GM21786 (cell line): ENCODE measurements at regions not wholly inside any gene's neighbourhood (a gene's known extent, or its start where the extent isn't known, plus 50 kb on each side); places are given as distances from the start of the nearest gene placed in this dataset.

Experiments
- ATAC-seq: cut with Tn5 transposase; IDR thresholded peaks from one replicate; pipeline ENCODE4 v1.9.1; 2021; ENCODE audit not compliant: unreplicated experiment

GRCh38 chr2:6443061-6443823 is 422.5 kb downstream of the CMPK2 start:
- ATAC-seq = no peak

DNA sequence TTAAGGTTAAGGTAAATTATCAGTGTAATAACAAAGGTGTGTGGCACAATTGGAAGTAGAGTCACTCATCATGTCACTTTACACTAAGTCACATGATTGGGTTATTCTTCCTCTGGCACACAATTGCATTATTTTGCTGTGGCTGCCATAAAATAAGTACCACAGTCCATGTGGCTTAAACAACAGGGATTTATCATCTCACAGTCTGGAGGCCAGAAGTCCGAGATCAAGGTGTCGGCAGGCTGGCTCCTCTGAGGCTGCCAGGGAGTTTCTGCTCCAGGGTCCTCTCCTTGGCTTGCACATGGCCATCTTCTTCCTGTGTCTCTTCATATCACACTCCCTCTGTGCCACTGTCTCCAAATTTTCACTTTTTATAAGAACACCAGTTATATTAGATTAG is 421.2 kb downstream of the CMPK2 start:
- no peak for ATAC-seq

- no peak for ATAC-seq
Measured at GRCh38 chr2:6445156-6445555, 420.6 kb downstream of the CMPK2 start.

DNA sequence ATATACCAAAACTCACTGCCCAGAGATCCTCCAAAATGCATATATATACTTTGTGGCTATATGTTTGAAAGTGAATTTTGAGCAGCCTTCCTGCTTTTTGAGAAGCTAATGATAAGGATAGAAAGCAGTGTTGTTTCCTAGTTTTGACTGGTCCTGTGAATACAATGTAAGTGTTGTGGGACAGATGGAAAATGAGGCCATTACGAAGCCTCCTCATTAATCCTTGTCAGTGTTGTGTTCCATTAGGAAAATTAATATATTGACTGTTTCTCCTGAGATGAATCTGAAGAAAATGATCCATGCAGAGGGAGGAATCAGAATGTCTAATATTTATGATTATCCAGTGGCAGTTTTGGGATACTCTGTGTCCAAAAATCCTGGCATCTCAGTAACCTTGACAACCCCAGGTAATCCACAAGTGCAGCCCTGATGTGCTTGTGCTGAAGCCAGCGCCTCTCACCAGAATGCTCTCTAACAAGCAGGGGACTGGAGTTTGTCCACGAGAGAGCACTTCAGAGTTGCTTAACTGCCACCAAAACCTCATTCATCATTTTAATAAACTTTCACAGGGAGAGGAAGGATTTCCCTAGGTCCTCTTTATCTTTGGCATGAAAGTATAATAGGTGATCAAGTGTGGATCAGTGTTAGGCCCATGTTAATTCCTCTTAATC is 418.6 kb downstream of the CMPK2 start:
- ATAC-seq = no peak

DNA sequence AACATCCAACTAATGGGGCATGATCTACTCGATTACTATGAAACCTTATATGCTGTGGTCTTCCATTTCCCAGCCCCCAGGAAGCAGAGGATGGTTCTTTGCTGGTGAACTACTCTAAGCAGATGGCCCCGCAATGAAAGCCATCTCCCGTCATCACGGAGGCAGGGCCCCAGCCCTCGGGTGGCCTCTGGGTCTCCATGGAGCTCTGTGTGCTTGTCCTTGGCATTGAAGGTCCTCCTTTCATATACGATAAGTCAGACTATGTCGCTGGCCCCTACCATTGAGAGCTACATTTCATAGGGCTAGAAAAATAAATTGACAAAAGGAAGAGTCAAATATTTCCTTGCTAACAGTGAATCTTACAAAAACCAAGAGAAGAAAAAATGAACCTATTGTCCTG is 416.8 kb downstream of the CMPK2 start:
- ATAC-seq = no peak

DNA sequence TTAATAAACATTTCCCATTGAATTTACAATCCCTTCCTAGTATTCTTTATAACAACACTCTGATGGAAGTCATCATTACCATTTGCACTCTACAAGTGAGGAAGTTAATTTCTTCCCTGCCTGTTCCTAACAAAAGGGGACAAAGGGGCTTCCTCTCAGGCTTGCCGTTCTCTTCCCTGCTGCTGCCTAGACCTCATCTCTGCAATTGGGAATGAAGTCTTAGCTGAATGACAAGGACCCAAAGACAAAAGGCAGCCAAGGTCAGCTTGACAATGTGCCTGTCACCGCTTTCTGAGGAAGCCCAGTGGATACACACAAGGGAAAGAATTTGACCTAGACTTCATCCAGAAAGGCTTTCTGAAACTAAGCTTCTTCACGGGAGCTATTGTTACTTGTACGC is 416.4 kb downstream of the CMPK2 start:
- ATAC-seq = no peak

DNA sequence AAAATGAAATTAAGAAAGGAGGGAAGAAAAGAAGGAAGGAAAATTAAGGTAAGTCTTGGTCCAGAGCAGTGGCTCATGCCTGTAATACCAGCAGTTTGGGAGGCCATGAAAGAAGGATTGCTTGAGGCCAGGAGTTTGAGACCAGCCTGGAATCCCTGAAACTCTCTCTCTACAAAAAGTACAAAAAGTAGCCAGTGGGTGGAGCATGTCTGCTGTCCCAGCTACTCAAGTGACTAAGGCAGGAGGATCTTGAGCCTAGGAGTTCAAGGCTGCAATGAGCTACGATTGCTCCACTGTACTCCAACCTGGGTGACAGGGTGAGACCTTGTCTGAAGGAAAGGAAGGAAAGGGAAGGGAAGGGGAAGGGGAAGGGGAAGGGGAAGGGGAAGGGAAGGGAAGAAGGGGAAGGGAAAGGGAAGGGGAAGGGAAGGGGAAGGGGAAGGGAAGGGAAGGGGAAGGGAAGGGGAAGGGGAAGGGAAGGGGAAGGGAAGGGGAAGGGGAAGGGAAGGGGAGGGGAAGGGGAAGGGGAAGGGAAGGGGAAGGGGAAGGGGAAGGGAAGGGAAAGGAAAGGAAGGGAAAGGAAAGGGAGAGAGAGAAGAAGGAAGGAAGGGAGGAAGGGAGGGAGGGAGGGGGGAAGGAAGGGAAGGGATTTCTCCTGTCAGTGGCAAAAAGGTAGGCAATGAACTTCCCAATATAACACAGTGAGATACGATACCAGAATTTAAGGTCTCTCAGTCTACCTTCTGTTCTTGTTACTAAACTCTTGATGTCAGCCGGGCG is 412.8 kb downstream of the CMPK2 start:
- ATAC-seq = no peak

- ATAC-seq = no peak
Measured at GRCh38 chr2:6454286-6454990, 411.3 kb downstream of the CMPK2 start.

- ATAC-seq = no peak
Measured at GRCh38 chr2:6459138-6459537, 406.6 kb downstream of the CMPK2 start.

DNA sequence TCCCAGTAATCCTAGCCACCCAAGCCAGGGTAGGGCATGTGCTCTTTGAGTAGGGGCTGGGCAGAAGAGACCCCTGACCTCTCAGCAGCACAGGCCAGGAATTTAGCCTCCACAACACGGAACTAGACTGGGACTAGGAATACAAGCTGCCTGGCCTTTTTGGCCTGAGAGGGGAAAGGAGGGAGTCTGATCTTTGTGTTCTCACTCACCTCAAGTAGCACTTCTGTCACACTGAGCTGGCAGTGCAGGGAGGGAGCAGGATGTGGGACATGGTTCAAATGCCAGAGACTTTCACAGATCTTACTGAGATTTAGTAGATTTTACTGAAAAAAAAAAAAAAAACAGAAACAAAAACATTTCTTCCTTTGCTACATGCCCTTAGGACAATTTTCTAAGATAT is 395.2 kb downstream of the CMPK2 start:
- ATAC-seq = no peak

DNA sequence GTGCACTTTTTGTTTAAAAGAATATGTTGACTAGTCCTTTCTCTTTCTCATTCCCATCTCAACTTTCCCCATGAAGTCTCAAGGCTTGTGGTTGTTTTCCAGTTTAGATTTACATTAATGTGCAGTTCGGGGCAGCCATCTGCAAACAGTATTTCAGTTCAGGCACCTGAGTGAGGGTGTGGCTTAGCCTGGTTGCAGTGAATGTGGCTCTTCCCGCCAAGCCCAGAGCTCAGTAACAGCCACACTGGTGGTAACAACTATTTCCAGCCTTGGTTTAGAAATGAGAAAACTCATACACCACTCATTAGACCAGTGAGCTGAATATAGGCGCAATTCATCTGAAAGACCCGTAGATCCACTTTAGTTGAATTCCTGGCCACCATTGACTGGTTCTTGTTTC is 394.3 kb downstream of the CMPK2 start:
- no peak for ATAC-seq

GRCh38 chr2:6474161-6475140 is 391.3 kb downstream of the CMPK2 start:
- ATAC-seq = peak; percentile 53

- peak; percentile 54 for ATAC-seq
Measured at GRCh38 chr2:6475155-6475940, 390.4 kb downstream of the CMPK2 start.

GRCh38 chr2:6480514-6480913 is 385.2 kb downstream of the CMPK2 start:
- ATAC-seq = no peak

GRCh38 chr2:6482256-6482655 is 383.5 kb downstream of the CMPK2 start:
- ATAC-seq = no peak

- ATAC-seq = no peak
Measured at GRCh38 chr2:6487765-6488164, 377.9 kb downstream of the CMPK2 start.

DNA sequence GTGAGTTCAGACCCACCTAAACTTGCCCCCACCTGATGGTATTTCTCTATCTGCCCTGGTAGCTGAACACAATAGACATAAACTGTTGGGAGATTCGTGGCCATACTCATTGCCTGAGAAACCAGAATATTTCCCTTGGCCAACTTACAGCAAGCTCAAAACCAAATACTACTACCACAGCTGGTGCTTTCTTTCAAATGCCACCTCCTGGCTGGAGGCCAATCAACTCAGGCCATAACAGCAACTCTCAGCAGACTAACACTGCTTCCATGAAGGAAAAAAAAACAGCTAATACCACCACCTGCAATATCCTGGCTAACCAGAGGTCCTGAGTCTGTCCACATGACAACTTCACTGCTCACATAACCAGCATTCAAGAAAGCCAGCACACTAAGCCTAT is 373.1 kb downstream of the CMPK2 start:
- ATAC-seq = no peak

DNA sequence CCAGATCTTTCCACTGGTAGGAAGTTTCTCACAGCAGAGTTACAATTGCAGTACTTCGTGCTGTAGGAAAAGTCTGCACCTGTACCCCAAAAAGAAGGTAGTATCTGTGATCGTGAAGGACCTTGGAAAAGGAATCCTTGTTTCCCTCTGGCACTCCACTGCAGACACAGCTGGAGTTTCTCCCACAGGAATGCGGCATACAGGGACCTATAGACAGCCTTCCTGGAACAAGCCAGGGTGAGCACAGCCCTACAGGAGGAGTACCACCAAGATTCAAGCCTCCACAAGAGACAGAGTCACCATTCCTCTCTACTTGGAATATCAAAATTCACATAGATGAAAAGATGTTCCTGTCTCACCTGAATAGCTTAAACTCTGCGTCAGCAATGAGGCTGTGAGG is 372.4 kb downstream of the CMPK2 start:
- ATAC-seq = no peak

DNA sequence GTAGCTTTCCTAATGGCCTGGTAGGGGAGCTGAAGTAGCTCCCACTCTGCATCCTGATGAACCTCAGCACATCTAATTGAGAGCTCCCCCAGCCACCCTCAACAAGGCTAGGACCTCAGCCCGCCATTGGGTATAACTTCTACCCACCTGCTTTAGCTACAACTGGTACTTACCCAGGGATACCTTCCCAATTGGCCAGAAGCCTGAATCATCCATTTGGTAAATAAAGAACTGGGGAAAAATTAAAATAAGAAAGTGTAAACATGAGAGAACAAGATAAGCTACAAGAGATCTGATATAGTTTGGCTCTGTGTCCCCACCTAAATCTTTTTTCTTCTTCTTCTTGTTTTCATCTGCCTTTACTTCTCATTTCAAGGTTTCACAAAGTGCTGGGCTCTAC is 372.0 kb downstream of the CMPK2 start:
- ATAC-seq = no peak
